Omental fat pad (tissue), 3 donors: ENCODE measurements at regions not wholly inside any gene's neighbourhood (a gene's known extent, or its start where the extent isn't known, plus 50 kb on each side); places are given as distances from the start of the nearest gene placed in this dataset.

Experiments
- ATAC-seq: fragments of 150-250 bp; one replicate; pipeline ENCODE4 v1.9.1; 2016; ENCODE audit warnings: mild to moderate bottlenecking, moderate library complexity; ENCODE audit not compliant: low FRiP score
- DNase-seq: peaks from one replicate; pipeline ENCODE4 v3.0.0-alpha.2; 2019; ENCODE audit warnings: low spot score
- TF ChIP-seq, protein P1 (sequence below), 3 donors: fragments of 450-650 bp; IDR thresholded peaks; one replicate each; pipeline ENCODE4 v1.5.1; 2016 to 2017; ENCODE audit warnings: antibody characterized with exemption in 3 of 3, mild to moderate bottlenecking in 3 of 3, moderate library complexity in 2 of 3

DNA sequence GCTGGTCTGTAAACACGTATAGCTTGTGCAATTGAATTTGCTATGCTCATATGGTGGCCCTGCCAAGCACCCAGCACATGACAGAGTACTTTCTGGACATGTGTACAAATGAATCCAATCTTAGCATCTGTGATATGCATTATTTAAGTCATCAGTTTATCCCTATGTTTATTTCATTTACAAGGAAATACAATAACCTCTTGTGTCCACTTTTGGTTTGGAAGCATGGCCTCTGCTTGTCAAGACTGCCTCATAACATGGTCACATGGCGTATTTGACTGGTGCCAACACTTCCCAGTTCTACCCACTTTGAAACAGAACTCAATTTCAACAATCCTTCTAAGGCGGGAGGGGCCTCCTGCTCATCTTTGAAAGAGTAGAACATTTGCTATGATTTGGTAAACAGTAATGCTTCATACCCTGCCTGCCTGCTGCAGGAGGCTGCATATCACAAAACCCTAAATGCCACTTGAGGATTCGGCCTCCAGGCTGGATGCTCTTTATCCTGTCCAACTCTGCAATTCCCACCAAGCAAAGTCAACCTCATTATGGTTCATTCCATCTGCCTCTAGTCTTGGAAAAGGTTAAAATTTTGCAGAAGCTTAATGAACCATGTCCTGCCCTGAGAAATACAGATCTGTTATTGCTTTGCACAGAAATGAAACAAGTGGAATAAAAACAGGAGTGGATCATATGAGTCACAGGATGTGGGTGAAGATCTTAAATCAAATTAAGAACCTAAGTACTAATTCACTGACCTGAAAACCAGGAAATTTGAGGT, 151.3 kb downstream of the CYSLTR2 start:
- DNase-seq (no peak), ATAC-seq (no peak)
- TF ChIP-seq, protein P1, sequence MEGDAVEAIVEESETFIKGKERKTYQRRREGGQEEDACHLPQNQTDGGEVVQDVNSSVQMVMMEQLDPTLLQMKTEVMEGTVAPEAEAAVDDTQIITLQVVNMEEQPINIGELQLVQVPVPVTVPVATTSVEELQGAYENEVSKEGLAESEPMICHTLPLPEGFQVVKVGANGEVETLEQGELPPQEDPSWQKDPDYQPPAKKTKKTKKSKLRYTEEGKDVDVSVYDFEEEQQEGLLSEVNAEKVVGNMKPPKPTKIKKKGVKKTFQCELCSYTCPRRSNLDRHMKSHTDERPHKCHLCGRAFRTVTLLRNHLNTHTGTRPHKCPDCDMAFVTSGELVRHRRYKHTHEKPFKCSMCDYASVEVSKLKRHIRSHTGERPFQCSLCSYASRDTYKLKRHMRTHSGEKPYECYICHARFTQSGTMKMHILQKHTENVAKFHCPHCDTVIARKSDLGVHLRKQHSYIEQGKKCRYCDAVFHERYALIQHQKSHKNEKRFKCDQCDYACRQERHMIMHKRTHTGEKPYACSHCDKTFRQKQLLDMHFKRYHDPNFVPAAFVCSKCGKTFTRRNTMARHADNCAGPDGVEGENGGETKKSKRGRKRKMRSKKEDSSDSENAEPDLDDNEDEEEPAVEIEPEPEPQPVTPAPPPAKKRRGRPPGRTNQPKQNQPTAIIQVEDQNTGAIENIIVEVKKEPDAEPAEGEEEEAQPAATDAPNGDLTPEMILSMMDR (IDR thresholded peaks at IDR 0.05) = no peak

DNA sequence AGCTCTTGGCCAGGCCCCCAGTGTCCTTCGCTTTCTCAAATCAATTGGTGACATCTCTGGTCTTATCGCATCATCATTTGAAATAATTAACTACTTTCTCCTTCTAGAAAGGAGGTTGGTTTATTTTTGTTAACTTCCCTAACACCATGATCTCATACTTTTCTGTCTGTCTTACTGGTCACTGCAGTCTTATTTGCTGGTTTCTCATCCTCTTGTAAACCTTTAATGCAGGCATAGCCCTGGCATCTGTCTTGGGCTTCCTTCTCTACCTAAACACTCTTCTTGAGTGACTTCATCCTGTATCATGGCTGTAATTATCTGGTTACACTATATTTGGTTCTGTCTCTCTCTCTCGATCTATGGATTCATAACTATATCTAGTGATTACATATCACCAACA, 152.8 kb downstream of the CYSLTR2 start:
- TF ChIP-seq, protein P1 (IDR thresholded peaks at IDR 0.05) = no peak
- ATAC-seq (no peak), DNase-seq (no peak)

GRCh38 chr13:48808683-48809082, 155.0 kb downstream of the CYSLTR2 start:
- TF ChIP-seq, protein P1 (IDR thresholded peaks at IDR 0.05) = no peak
- no peak for ATAC-seq
- no peak for DNase-seq

GRCh38 chr13:48810013-48810412, 156.3 kb downstream of the CYSLTR2 start:
- DNase-seq = no peak
- ATAC-seq = no peak
- TF ChIP-seq, protein P1 (IDR thresholded peaks at IDR 0.05) = no peak

GRCh38 chr13:48813518-48813917, 159.8 kb downstream of the CYSLTR2 start:
- TF ChIP-seq, protein P1 (IDR thresholded peaks at IDR 0.05) = no peak
- ATAC-seq = no peak

DNA sequence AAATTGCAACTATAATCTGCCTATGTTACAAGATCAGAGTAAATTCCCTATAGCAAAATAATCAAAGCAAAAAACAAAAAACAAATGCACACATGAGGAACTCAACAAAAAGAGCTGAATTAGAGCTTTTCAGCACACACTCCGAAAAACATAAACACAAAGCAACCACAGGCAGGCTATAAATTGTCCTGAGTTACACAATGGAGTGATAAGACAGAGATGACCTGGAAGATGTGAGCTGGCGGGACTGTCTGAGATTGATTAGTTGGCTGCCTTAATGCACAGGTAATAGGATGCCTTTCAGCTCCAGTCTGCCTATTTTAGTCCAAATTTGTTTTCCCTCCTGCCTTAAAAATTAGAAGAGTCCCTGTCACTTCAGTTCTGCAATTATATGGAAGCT, 159.0 kb upstream of the FNDC3A start:
- TF ChIP-seq, protein P1 (IDR thresholded peaks at IDR 0.05) = no peak
- DNase-seq (no peak), ATAC-seq (no peak)

More at GRCh38 chr13:48813518-48813917, 159.8 kb downstream of the CYSLTR2 start:
- no peak for DNase-seq

GRCh38 chr13:48817166-48817802, 158.4 kb upstream of the FNDC3A start:
- no peak for DNase-seq
- TF ChIP-seq, protein P1 (IDR thresholded peaks at IDR 0.05) = no peak
- no peak for ATAC-seq
